ENCODE measurements at regions not wholly inside any gene's neighbourhood (a gene's known extent, or its start where the extent isn't known, plus 50 kb on each side); places are given as distances from the start of the nearest gene placed in this dataset.

GRCh38 chr1:221408117-221408803 is 333.6 kb downstream of the DUSP10 start:
- TF ChIP-seq PKNOX1 (IDR thresholded peaks at IDR 0.05) (no peak), SP1 (IDR thresholded peaks at IDR 0.05) (no peak), BHLHE40 (IDR thresholded peaks at IDR 0.05; ENCODE audit: borderline replicate concordance) (no peak), FOXA1 (IDR thresholded peaks at IDR 0.05) (no peak), TARDBP (IDR thresholded peaks at IDR 0.05) (no peak), FOXK2 (IDR thresholded peaks at IDR 0.05) (no peak), ELF4 (IDR thresholded peaks at IDR 0.05) (no peak), ARNT (IDR thresholded peaks at IDR 0.05) (no peak), SUZ12 (IDR thresholded peaks at IDR 0.05) (no peak)

Measured in HEK293T (cell line).